ENCODE measurements at regions not wholly inside any gene's neighbourhood (a gene's known extent, or its start where the extent isn't known, plus 50 kb on each side); places are given as distances from the start of the nearest gene placed in this dataset.

DNA sequence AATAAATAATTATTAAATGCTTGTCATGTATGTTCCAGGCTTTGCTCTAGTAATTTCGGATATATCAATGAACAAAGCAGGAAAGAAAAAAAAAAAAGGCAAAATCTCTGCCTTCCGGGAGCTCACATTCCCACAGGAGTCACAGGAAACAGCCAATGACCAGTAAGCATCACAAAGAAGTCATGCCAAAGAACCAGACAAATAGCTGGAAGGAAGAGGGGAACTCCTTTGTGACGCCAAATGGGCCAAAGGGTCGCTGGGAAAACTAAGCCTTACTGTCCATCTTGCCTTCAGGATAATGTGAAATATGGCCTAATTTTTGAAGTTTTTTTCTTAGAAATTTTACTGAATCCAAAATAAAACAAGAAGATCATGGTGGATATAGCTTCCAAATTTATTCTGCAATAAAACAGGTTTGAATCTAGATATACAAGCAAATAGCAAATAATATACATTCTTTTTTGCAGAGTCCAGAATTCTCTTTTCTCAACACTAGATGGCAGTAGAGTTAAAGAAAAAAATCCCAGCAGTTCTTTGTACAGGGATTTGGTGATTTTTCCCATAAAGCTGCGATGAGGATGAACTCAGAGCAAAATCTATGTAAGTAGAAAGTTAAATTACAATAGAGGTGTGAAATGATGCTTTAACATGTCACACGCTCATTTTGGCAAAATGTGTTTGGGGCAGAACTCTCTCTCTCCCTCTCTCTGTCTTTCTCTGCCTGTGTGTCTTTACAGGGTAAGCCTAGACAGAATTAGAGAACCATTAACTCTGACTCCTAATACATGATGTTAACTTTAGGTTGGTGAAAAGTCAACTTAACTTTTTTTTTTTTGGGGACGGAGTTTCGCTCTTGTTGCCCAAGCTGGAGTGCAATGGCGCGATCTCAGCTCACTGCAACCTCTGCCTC lies 60.0 kb upstream of the TUT7 start:
- intact Hi-C loops (cut with micrococcal nuclease; ENCODE audit: unreplicated experiment) (loop anchor here (2.0 to 5.0 kb wide), 2 partner anchors 73 to 911 kb away; no protein-coding TSS in a partner anchor), in situ Hi-C loops (cut with HindIII; ENCODE audit: extremely low pct_ligation_motif_present, low pct_unique_long_range_greater_than_20kb) (loop anchor here (25.0 kb wide), 1 partner anchor 1248 kb away; no protein-coding TSS in a partner anchor)
- ATAC-seq (peak; percentile 56; the same call in 2 of the 3 replicates), DNase-seq (ENCODE audit: low spot score) (peak; percentile 25), FAIRE-seq (no peak)
- H3K27ac ChIP-seq (ENCODE audit: extremely low read length, insufficient read depth, low read length): no peak overlapping the region
- POLR2A ChIA-PET: no interaction called here
- H3K9me3 ChIP-seq (ENCODE audit: low read length): no peaks in the 10 kb centered on the region
- H3K4me1 ChIP-seq (ENCODE audit: insufficient read depth, low read length): no peaks in the 10 kb centered on the region
- H3K4me3 ChIP-seq (replicated peaks in 1 of 3; ENCODE audit: insufficient read depth in 1 of 3, low read depth in 2 of 3, low read length in 3 of 3): no peak overlapping the region
- H2AFZ ChIP-seq (ENCODE audit: low read length): no peak overlapping the region
- WGBS (ENCODE audit: low lambda C conversion rate): 32% methylated on average over 10 of the region's 10 CpGs
- TF ChIP-seq SMC3 (IDR thresholded peaks at IDR 0.05; ENCODE audit: low read length) (peak; percentile 29; the same call in 1 of the 2 replicates), CENPBD1 (CRISPR knock-in tag; IDR thresholded peaks at IDR 0.05; ENCODE audit: borderline replicate concordance, low read depth) (no peak), STAG1 (CRISPR knock-in tag; IDR thresholded peaks at IDR 0.05) (peak; percentile 64), RBM39 (IDR thresholded peaks at IDR 0.05; ENCODE audit: low read depth, low read length, poor library complexity, severe bottlenecking) (no peak)
- TF ChIP-seq, protein P1, sequence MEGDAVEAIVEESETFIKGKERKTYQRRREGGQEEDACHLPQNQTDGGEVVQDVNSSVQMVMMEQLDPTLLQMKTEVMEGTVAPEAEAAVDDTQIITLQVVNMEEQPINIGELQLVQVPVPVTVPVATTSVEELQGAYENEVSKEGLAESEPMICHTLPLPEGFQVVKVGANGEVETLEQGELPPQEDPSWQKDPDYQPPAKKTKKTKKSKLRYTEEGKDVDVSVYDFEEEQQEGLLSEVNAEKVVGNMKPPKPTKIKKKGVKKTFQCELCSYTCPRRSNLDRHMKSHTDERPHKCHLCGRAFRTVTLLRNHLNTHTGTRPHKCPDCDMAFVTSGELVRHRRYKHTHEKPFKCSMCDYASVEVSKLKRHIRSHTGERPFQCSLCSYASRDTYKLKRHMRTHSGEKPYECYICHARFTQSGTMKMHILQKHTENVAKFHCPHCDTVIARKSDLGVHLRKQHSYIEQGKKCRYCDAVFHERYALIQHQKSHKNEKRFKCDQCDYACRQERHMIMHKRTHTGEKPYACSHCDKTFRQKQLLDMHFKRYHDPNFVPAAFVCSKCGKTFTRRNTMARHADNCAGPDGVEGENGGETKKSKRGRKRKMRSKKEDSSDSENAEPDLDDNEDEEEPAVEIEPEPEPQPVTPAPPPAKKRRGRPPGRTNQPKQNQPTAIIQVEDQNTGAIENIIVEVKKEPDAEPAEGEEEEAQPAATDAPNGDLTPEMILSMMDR (CRISPR knock-in tag; IDR thresholded peaks at IDR 0.05): peak; percentile 56
- no peak overlapping the region for H3K9ac ChIP-seq (ENCODE audit: insufficient read depth, low read depth, low read length)
- H3K79me2 ChIP-seq (ENCODE audit: insufficient read depth, low read length): no peaks in the 10 kb centered on the region
- no TSS peak for BruUV-seq (replicated peaks)
- H4K20me1 ChIP-seq (ENCODE audit: insufficient read depth, low read length): no peaks in the 10 kb centered on the region
- H3K36me3 ChIP-seq (replicated peaks in 1 of 2; ENCODE audit: control insufficient read depth in 1 of 2, insufficient read depth in 2 of 2, low read length in 2 of 2): no peaks in the 10 kb centered on the region
- CTCF ChIA-PET (ENCODE audit: low intra/inter-chr PET ratio, low total read pairs): interaction anchor here (1.0 to 1.5 kb wide), 2 partner anchors 911 to 922 kb away, joined by 4 to 11 read pairs; no protein-coding TSS in a partner anchor
- no peaks in the 10 kb centered on the region; a peak in 1 of 5 replicates for H3K27me3 ChIP-seq (ENCODE audit: control insufficient read depth in 1 of 2, insufficient read depth in 2 of 2, low read length in 2 of 2)
- H3K4me2 ChIP-seq (ENCODE audit: low read depth, low read length): no peak overlapping the region

All from HepG2 (cell line).